Forelimb muscle (tissue), 1 donor: ENCODE measurements at regions not wholly inside any gene's neighbourhood (a gene's known extent, or its start where the extent isn't known, plus 50 kb on each side); places are given as distances from the start of the nearest gene placed in this dataset.

Experiments used
- DNase-seq: peaks from one replicate; pipeline ENCODE4 v3.0.0-alpha.2; 2013; ENCODE audit warnings: low read depth

- DNase-seq: no peak
Measured at GRCh38 chr5:4189317-4189716, 593.7 kb downstream of the IRX1 start.

DNA sequence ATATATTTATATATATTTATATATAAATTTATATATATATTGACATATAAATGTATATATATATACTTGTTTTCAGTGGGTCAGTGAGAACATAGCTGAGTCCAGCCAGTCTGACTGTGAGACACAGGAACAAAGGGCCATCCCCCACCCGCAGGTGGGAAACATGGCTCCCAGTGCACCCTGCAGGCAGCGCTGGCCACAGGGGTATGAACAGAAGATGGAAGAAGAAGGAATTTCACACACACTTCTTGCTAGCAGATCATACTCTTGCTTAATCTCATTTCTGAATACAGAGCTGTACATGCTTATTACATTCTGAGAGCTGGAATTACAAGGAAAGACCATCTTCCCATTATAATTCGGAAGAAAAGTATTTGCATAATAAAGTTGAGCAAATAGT is 595.4 kb downstream of the IRX1 start:
- no peak for DNase-seq

DNA sequence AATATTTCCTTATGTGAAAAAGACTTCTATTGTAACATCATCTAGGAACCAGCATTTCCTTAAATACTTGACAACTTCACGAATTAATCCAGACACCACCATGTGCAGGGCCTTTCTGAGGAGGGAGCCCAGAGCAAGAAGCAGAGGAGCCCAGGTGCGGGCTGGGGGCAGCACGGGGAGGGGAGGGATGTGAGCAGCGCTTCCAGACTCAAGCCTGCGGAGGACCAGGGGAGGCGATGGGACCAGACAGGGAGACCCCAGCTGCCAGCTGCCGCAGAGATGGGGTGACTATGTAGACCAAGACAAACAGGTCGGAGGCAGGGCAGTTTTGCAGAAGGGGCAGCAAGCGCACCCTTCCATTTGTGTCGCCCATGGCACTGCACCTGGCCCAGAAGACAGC is 596.1 kb downstream of the IRX1 start:
- DNase-seq: no peak

- no peak for DNase-seq
Measured at GRCh38 chr5:4192111-4192510, 596.5 kb downstream of the IRX1 start.

DNA sequence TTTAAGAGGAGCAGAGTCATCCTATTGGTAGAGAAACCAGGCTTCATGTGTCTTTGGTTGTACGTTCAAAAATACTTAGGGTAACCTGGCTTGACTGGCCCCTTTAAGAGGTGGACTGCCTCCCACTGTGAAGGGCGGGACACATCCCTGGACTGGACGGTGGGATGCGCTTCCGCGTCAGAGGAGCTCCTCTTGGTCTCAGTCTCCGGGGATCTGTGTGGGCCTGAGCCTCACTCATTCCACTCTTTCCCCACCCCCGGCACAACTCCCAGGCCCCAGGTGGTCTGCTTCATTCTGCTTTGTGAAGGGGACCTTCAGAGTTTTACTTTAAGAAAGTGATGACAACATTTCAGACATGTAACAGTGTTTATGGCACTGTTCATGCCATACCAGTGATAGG is 601.1 kb downstream of the IRX1 start:
- no peak for DNase-seq

DNA sequence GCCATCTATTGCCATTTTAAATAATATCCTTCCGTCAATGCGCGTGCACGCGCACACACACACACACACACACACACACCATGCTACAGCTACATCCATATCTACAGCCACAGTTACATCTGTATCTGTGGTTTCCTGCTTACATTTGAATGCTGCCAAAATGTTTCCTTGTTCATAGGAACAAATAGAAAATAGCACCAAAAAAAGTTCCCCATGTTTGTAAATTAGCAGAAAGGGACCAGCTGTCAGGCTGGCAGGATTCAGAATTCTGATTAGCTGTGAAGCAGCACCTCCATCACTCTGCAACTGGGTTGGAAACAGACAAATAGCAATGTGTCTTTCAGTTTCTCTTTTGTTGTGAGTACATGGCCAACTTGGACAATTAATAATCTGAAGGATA is 601.5 kb downstream of the IRX1 start:
- DNase-seq: no peak

GRCh38 chr5:4198461-4198860 is 602.8 kb downstream of the IRX1 start:
- DNase-seq: no peak

DNA sequence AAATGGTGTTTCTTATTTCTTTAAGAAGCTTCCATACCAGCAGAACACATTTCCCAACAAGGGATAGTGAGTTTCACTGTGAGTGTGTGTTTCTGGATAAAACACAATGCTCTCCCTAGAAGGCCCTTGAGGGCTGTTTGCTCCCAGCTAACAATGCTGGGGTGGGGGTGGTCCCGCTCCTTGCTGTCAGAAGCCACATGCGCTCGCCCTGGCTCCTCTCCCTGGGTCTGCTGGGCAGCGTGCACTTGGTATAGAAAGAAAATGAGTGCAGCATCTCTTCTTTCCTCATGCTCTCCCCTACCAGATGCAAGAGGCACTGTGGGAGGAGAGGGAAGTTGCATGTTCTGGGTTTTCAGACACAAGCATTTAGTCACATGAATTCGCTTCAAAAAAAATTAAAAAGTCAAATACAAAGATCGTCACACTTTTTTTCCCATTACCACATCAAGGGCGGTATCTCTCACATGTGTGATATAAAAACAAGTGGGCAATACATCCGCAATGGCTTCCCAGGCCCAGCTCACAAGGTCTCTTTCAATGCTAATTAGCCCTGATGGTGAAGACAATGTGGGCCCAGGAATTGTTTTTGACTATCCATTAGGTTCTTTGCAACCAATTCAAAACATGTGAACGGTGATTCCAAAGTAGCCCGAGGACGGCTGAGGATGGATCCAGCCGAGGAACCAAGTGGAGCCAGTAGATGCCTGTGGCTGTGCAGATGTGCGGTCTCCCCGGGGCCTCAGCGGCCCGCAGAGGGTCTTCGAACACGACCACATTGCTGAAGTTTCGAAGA is 603.6 kb downstream of the IRX1 start:
- no peak for DNase-seq

DNA sequence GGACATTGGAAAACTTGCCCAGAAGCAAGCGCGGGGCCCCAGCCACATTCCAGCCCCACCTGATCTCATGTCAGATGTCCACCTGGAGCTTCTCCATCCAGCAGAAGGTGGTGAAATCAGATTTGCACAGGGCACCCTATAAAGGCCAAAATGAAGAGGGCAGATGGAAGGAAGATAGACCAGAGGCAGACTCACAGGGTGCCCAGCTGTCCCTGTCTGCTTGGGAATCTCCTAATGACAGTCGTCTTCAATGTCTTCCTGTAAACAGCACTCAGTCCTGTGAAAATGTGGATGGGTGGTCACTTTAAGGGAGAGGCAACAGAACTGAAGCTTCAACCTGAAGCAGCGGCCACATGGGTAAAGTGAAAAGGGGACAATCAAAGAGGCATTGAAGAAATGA is 607.5 kb downstream of the IRX1 start:
- DNase-seq: no peak

DNA sequence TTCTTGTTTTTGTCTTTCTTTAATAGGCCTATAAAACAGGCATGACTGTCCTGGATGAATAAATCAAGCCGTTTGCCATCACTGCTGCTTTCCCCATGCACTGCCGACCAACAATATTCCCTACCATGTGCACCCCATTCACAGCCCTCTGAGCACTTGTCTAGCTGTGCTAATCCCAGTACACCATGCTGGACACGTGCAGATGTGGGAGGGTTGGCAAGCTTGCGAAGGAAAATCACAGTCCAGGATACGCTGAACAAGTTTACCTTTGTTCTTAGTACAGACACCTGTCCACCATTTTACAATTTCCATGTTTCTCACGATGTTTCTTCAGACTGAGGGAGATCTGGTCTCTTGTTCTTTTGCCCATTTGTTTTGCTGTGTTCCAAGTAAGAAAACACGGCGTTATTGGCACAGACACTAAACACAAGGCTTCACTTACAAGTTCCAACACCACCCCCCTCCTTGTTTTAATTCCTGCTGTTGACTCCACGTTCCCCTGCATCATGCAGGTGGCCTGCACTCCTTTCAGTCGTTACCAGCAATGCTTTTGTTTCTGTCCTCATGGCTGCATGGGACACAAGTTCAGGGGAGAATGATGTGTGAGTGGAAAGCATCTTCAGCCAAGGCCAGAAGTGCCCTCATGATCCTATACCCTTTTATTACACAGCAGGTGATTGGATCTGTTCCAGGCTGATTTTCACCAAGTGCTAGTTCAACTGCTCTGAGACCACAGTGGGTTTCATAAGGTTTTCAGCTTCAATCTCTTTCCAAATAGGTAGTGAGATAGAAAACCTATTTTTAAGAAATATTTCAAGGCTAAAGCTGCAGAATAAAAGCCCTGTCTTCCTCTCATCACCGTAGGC is 608.9 kb downstream of the IRX1 start:
- no peak for DNase-seq

GRCh38 chr5:4205398-4205797 is 609.8 kb downstream of the IRX1 start:
- DNase-seq: peak; percentile 48

DNA sequence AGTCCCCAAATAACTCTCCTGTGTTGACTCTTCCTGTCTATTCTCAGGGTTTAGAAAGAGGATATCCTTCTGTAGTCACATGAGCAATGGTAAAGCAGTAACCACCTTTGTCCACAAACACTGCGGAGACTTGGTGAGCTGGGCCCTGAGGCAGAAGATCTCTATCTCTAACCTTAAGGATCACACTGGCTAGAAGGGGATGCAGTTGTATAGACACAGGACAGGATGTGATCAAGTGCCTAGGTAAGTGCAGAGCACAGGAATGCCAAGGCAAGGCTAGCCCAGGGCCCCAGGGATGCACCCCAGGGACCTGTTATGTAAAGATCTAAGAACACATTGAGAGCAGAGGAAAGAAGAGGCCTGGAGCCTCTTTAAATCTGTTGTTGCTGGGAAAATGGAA is 610.5 kb downstream of the IRX1 start:
- DNase-seq: no peak

GRCh38 chr5:4207486-4207885 is 611.9 kb downstream of the IRX1 start:
- no peak for DNase-seq

DNA sequence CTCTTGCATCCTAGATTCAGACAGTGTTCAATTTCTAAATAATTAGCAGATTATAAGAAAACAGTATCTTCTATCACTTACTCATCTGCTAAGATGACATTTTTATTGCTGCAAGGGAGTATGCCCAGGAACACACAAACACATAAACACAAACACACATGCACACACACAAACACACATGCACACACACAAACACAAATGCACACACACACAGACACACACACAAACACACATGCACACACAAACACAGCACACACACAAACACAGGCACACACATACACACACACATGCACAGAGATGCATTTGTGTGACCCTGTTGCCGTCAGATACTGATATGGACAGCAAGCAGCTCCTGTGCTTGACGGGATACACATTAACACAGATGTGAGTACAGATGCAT is 612.9 kb downstream of the IRX1 start:
- DNase-seq: no peak

DNA sequence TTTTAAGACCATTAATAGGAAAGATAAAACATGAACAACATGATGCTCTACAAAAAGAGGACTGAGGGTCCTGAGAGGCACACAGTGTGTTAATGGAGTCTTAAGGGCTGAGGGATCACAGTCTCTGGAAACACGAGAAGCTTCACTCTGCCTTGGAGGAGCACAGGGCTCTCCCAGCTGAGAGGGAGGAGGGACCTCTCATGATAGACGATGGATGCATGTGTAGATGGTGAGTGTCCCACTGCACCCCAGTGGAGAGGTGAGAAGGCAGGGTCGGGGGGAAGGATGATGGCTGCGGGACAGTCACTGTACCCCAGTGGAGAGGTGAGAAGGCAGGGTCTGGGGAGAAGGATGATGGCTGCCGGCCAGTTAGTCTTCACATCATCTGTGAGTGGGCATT is 613.4 kb downstream of the IRX1 start:
- no peak for DNase-seq

DNA sequence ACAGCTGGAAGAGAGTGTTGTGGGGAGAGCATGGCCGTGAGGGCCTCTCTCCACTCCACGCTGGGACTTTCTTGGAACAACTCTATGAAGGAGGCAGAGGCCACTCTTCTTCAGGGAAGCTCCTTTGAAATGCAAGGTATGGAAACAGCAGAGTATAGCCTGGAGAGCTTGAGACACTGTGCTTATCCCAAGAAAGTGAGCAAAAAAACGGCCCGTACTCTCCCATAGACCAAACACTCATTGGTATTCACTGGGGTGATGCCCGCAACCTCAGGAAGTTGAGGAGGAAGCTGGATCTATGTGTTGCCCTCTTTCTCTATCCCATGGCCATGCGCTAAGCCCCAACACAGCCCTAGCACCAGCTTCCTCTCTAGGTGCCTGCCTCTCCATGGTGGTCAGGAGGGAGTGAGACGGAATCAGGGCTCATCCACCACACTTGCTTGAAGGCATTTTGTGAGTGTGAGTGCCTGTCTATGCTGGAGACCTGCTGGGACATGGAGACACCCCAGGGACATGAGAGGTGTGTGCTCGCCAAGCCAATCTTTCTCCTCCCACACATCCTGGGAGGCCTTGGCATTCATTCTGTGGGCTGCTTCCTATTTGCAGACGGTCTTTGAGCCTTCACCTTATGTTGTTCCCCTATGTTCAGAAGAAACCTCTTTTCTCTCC is 616.6 kb downstream of the IRX1 start:
- no peak for DNase-seq

GRCh38 chr5:4212981-4213819 is 617.6 kb downstream of the IRX1 start:
- DNase-seq: no peak

- DNase-seq: no peak
Measured at GRCh38 chr5:4215143-4215542, 619.5 kb downstream of the IRX1 start.

- DNase-seq: no peak
Measured at GRCh38 chr5:4216142-4216541, 620.5 kb downstream of the IRX1 start.

DNA sequence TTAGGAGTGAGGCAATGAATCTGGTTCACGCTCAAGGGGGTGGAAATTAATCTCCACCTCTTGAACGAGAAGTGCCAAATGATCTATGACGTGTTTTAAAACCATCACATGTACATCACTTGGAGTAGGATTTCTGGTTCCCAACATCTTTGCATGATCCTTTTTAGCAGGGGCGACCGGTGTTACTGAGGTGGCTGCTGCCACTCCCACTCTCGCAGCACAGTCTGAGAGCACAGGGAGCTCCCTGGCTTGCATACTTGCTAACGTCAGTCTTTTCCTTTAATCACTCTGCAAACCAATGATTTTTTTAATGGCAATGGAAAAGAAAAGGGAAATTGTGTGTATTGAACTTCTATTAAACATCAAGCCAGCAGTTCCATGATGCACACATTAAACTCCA is 624.4 kb downstream of the IRX1 start:
- DNase-seq: no peak

DNA sequence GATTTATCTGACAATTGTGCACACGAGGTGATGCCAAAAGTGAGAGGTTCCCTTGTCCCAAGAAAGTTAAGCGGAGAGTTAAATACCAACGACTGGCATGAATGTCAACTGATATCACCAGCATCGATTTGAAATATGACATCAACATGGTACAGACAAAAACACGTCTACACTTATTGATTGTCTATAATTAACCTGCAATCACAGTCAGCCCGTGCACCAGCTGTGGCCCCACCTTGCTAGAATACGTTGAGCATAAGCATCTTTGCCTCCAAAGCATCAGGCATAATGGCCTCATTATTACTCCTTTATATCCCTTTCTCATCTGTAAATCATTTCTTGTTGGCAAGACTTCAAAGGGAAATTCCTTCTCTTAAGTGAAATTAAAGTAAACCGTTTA is 625.4 kb downstream of the IRX1 start:
- no peak for DNase-seq

- DNase-seq: no peak
Measured at GRCh38 chr5:4222147-4222546, 626.5 kb downstream of the IRX1 start.
